GM12874 (cell line): ENCODE measurements at regions not wholly inside any gene's neighbourhood (a gene's known extent, or its start where the extent isn't known, plus 50 kb on each side); places are given as distances from the start of the nearest gene placed in this dataset.

Source experiments
- CTCF ChIP-seq: IDR thresholded peaks from 2 replicates; pipeline ENCODE4 v1.5.1; 2011; ENCODE audit warnings: low read depth, mild to moderate bottlenecking, control low read depth, low read length, moderate library complexity; ENCODE audit not compliant: insufficient read depth

- no peak for TF ChIP-seq CTCF
These were observed 398.7 kb downstream of the BUD13 start for GRCh38 chr11:116374085-116374484.

GRCh38 chr11:116373104-116373944, 399.5 kb downstream of the BUD13 start:
- TF ChIP-seq CTCF = no peak

- no peak for TF ChIP-seq CTCF
These were observed 401.6 kb downstream of the BUD13 start for GRCh38 chr11:116371146-116371545.

GRCh38 chr11:116368784-116369183, 404.0 kb downstream of the BUD13 start:
- no peak for TF ChIP-seq CTCF

- TF ChIP-seq CTCF = no peak
These were observed 405.7 kb downstream of the BUD13 start for GRCh38 chr11:116366980-116367645.

GRCh38 chr11:116366451-116366850, 406.3 kb downstream of the BUD13 start:
- TF ChIP-seq CTCF = no peak

- no peak for TF ChIP-seq CTCF
These were observed 408.4 kb downstream of the BUD13 start for GRCh38 chr11:116364348-116364747.
